Caco-2 (cell line): ENCODE measurements at regions not wholly inside any gene's neighbourhood (a gene's known extent, or its start where the extent isn't known, plus 50 kb on each side); places are given as distances from the start of the nearest gene placed in this dataset.

Experiments used
- BruUV-seq: library from RNA; stranded (reverse); fragments of 400-500 nt; replicated peaks from 2 replicates; lab custom pipeline; 2021; lab: Mats Ljungman, UMichigan
- CTCF ChIA-PET: fragments of 300-600 bp; sonication (Branson Sonifier 250); formaldehyde crosslinking; loops from one replicate; lab custom pipeline; 2022; ENCODE audit warnings: antibody characterized with exemption; lab: Charles Lee
- POLR2A ChIA-PET: fragments of 300-600 bp; sonication (Branson Sonifier 250); formaldehyde crosslinking; loops from one replicate; lab custom pipeline; 2022; ENCODE audit warnings: antibody characterized with exemption; lab: Charles Lee
- DNase-seq, 2 experiments: peaks; one replicate each; pipeline versions ENCODE4 v3.0.0 to v3.0.0-alpha.2; 2020 to 2022
- H3K27me3 ChIP-seq: replicated peaks from 2 replicates; pipeline ENCODE4 v1.6.0; 2011; ENCODE audit warnings: low read length; ENCODE audit not compliant: control insufficient read depth, insufficient read depth
- H3K36me3 ChIP-seq: 2 replicates; pipeline ENCODE4 v1.5.1; 2011; ENCODE audit warnings: low read length; ENCODE audit not compliant: control insufficient read depth, insufficient read depth
- H3K4me1 ChIP-seq: fragments of 250-450 bp; sonication (Bioruptor Pico); 2 replicates; pipeline ENCODE4 v1.5.1; 2020; ENCODE audit warnings: mild to moderate bottlenecking
- H3K4me3 ChIP-seq: 2 replicates; pipeline ENCODE4 v1.5.1; 2011; ENCODE audit warnings: low read depth, mild to moderate bottlenecking, control low read depth, low read length
- H3K9me3 ChIP-seq: fragments of 250-450 bp; sonication (Bioruptor Pico); 2 replicates; pipeline ENCODE4 v1.5.1; 2020; ENCODE audit warnings: mild to moderate bottlenecking, moderate library complexity
- H3K27ac Mint-ChIP-seq: one replicate; pipeline ENCODE4 v1.8.0; 2022; ENCODE audit warnings: mixed read lengths; ENCODE audit not compliant: unreplicated experiment
- H3K27me3 Mint-ChIP-seq: one replicate; pipeline ENCODE4 v1.8.0; 2022; ENCODE audit warnings: mixed read lengths; ENCODE audit not compliant: insufficient read depth, unreplicated experiment
- H3K36me3 Mint-ChIP-seq: one replicate; pipeline ENCODE4 v1.8.0; 2022; ENCODE audit warnings: mild to moderate bottlenecking, mixed read lengths; ENCODE audit not compliant: insufficient read depth, unreplicated experiment
- H3K4me1 Mint-ChIP-seq: one replicate; pipeline ENCODE4 v1.8.0; 2022; ENCODE audit warnings: low read depth, mixed read lengths; ENCODE audit not compliant: unreplicated experiment
- H3K4me3 Mint-ChIP-seq: one replicate; pipeline ENCODE4 v1.8.0; 2022; ENCODE audit warnings: mild to moderate bottlenecking, moderate library complexity, mixed read lengths; ENCODE audit not compliant: unreplicated experiment
- H3K9me3 Mint-ChIP-seq: one replicate; pipeline ENCODE4 v1.8.0; 2022; ENCODE audit warnings: mixed read lengths; ENCODE audit not compliant: unreplicated experiment
- intact Hi-C: fragments of 100-400 bp; cut with micrococcal nuclease; formaldehyde crosslinking; loops from one replicate; pipeline ENCODE4 v1.10.0; 2022; ENCODE audit not compliant: unreplicated experiment
- TF ChIP-seq, protein P1 (sequence below), 2 experiments: fragments of 200-600 bp in 1 of 2; IDR thresholded peaks; 1 replicate in 1 of 2; 2 replicates in 1 of 2; pipeline versions ENCODE4 v1.5.1 to v1.8.0; 2011 to 2022; ENCODE audit warnings: antibody characterized with exemption in 1 of 2, control low read depth in 1 of 2, inconsistent platforms in 1 of 2, low read depth in 1 of 2, low read length in 1 of 2, mild to moderate bottlenecking in 1 of 2, moderate library complexity in 1 of 2; ENCODE audit not compliant: insufficient read depth in 1 of 2, severe bottlenecking in 1 of 2, unreplicated experiment in 1 of 2

DNA sequence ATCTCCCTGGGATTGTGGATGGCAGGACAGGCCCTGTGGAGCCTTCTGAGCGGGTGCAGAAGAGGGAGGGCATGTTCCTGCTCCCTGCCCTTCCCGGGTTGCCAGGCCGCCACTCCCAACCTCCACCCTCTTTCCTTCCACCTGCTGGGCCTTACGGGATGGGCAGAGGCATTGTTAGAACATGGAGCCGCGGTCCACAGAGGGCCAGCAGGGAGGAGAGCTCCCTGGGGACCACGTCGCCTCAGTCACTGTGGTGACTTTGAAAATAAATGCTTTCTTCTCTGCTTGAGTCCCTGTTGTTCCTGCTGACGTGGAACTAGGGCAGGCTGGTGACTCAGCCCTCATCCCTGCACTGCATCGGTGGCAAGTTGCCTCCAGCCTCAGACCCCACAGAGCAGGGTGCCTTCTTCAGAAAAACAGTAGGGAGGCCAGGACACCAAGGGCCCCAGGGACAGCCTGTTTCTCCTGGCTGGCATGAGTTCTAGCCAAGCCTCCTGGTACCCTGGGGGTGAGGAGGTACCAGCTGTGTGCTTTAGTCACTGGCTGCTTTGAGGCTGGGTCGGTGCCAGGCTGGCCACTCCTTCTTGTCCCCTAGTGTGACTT is 224.9 kb downstream of the SEC14L1 start:
- Histone ChIP-seq H3K4me3 (no peak overlapping the region), H3K27me3 (no peaks in the 10 kb centered on the region), H3K36me3 (no peaks in the 10 kb centered on the region; the same call in 1 of the 2 replicates), H3K4me1 (0 out of 2 replicates have a peak, but pooled peaks cover 5% of the 10 kb centered on the region), H3K9me3 (no peaks in the 10 kb centered on the region)
- Mint-ChIP-seq H3K4me1 (peaks cover 37% of the 10 kb centered on the region), H3K9me3 (no peaks in the 10 kb centered on the region), H3K27ac (peak overlapping the region; percentile 26), H3K4me3 (no peak overlapping the region), H3K36me3 (peaks cover 37% of the 10 kb centered on the region), H3K27me3 (no peaks in the 10 kb centered on the region)
- POLR2A ChIA-PET, result no interaction called here
- TF ChIP-seq, protein P1, sequence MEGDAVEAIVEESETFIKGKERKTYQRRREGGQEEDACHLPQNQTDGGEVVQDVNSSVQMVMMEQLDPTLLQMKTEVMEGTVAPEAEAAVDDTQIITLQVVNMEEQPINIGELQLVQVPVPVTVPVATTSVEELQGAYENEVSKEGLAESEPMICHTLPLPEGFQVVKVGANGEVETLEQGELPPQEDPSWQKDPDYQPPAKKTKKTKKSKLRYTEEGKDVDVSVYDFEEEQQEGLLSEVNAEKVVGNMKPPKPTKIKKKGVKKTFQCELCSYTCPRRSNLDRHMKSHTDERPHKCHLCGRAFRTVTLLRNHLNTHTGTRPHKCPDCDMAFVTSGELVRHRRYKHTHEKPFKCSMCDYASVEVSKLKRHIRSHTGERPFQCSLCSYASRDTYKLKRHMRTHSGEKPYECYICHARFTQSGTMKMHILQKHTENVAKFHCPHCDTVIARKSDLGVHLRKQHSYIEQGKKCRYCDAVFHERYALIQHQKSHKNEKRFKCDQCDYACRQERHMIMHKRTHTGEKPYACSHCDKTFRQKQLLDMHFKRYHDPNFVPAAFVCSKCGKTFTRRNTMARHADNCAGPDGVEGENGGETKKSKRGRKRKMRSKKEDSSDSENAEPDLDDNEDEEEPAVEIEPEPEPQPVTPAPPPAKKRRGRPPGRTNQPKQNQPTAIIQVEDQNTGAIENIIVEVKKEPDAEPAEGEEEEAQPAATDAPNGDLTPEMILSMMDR (IDR thresholded peaks at IDR 0.05; ENCODE audit: insufficient read depth in 1 of 2, low read depth in 1 of 2, low read length in 1 of 2, severe bottlenecking in 1 of 2, unreplicated experiment in 1 of 2), result no peak
- BruUV-seq, result no TSS peak
- CTCF ChIA-PET, result no interaction called here
- no peak for DNase-seq
- intact Hi-C loops, result no loop called here

DNA sequence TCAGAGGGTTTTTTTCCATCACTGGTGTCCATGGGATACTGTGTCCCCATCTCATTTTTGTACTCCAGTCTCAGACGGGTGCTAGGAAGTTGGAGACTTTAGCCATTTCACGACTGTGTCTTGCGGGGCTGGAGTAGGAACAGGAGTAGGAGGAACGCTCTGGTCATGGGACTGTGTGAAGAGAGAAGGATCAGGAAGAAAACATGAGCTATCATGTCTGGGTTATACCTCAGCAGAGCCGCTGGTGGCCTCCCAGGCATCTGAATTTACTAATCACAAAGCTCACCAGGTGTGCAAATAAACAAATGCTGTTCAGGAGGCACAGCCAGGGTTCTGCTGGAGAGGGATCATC is 225.4 kb downstream of the SEC14L1 start:
- no peaks in the 10 kb centered on the region; the same call in 1 of the 2 replicates for H3K36me3 ChIP-seq
- H3K27ac Mint-ChIP-seq, result peak overlapping the region; percentile 26

DNA sequence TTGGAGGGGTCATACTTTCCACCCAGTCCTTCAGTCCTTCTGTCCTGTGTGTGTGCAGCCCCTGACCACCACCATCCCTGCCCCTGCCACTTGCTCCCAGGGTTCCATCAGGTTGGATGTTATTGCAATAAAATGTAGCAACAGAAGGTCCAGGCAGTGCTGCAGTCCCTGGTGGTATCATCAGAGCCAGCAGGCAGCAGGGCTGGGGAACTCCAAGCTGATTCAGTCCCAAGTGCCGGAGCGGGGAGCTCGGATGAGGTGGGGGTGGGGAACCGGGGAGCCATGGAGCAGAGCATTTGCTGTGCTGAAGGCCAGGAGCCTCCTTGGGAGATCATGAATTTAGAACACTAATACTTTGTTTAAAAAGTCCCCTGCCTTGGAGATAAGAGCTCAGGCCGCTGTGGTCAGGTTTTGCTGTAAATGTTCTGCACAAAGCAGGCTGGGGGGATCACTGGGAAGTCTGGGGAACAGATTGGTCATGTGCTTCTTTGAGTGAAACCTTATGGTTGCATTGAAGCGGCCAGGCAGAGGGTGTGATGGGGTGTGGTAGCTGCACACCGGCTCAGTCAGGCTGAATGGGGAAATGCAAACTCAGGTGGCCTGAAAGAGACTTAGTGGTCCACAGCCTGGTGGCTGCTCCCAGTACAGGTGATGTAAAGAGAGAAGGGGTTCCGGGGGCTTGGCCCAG is 225.9 kb downstream of the SEC14L1 start:
- ChIA-PET CTCF (no interaction called here), POLR2A (no interaction called here)
- Mint-ChIP-seq H3K27ac (peak overlapping the region; percentile 26), H3K27me3 (no peaks in the 10 kb centered on the region), H3K36me3 (peaks cover 29% of the 10 kb centered on the region), H3K4me3 (no peak overlapping the region), H3K9me3 (no peaks in the 10 kb centered on the region), H3K4me1 (peaks cover 41% of the 10 kb centered on the region)
- Histone ChIP-seq H3K27me3 (no peaks in the 10 kb centered on the region), H3K4me1 (0 out of 2 replicates have a peak, but pooled peaks cover 5% of the 10 kb centered on the region), H3K9me3 (no peaks in the 10 kb centered on the region), H3K36me3 (no peaks in the 10 kb centered on the region; the same call in 1 of the 2 replicates), H3K4me3 (no peak overlapping the region)
- BruUV-seq, result no TSS peak
- intact Hi-C loops, result no loop called here
- DNase-seq, result no peak
- TF ChIP-seq, protein P1 (IDR thresholded peaks at IDR 0.05; ENCODE audit: insufficient read depth in 1 of 2, low read depth in 1 of 2, low read length in 1 of 2, severe bottlenecking in 1 of 2, unreplicated experiment in 1 of 2), result no peak

More for the DNA sequence above, 225.4 kb downstream of the SEC14L1 start:
- Mint-ChIP-seq H3K4me1 (peaks cover 41% of the 10 kb centered on the region), H3K27me3 (no peaks in the 10 kb centered on the region), H3K4me3 (no peak overlapping the region), H3K9me3 (no peaks in the 10 kb centered on the region), H3K36me3 (peaks cover 32% of the 10 kb centered on the region)
- POLR2A ChIA-PET, result no interaction called here
- no peak for DNase-seq
- Histone ChIP-seq H3K9me3 (no peaks in the 10 kb centered on the region), H3K27me3 (no peaks in the 10 kb centered on the region), H3K4me1 (0 out of 2 replicates have a peak, but pooled peaks cover 5% of the 10 kb centered on the region), H3K4me3 (no peak overlapping the region)
- intact Hi-C loops, result no loop called here
- BruUV-seq, result no TSS peak
- CTCF ChIA-PET, result no interaction called here
- TF ChIP-seq, protein P1 (IDR thresholded peaks at IDR 0.05; ENCODE audit: insufficient read depth in 1 of 2, low read depth in 1 of 2, low read length in 1 of 2, severe bottlenecking in 1 of 2, unreplicated experiment in 1 of 2), result no peak
